ENCODE measurements at regions not wholly inside any gene's neighbourhood (a gene's known extent, or its start where the extent isn't known, plus 50 kb on each side); places are given as distances from the start of the nearest gene placed in this dataset.
"Not testable (repeated sequence)": the region's sequence is repeated elsewhere in the genome, so short reads cannot be mapped to it uniquely, and the experiment has no call there.

- not testable (repeated sequence) for TF ChIP-seq YY1 (IDR thresholded peaks at IDR 0.05; ENCODE audit: low read depth); TAF1 (IDR thresholded peaks at IDR 0.05; ENCODE audit: borderline replicate concordance, low read depth, low read length); CHD2 (IDR thresholded peaks at IDR 0.05; ENCODE audit: low read length, partially characterized antibody); MXI1 (IDR thresholded peaks at IDR 0.05; ENCODE audit: low read depth, low read length); SIN3A (IDR thresholded peaks at IDR 0.05; ENCODE audit: borderline replicate concordance, low read depth, low read length)
These were observed 231.0 kb downstream of the CHIC2 start for GRCh38 chr4:53833302-53834003.
